Renal cortex interstitium (tissue), 11 donors: ENCODE measurements at regions not wholly inside any gene's neighbourhood (a gene's known extent, or its start where the extent isn't known, plus 50 kb on each side); places are given as distances from the start of the nearest gene placed in this dataset.

Experiments used
- DNase-seq, 11 donors: peaks; one replicate each; pipeline ENCODE4 v3.0.0-alpha.2; 2013; ENCODE audit warnings: low read depth in 9 of 11, low spot score in 4 of 11; ENCODE audit errors: extremely low read depth in 1 of 11

GRCh38 chr9:90331826-90332575 lies 310.6 kb downstream of the DIRAS2 start:
- no peak for DNase-seq

- DNase-seq: no peak
Observed at GRCh38 chr9:90333226-90333625, 309.4 kb downstream of the DIRAS2 start.

GRCh38 chr9:90340421-90340820 lies 302.2 kb downstream of the DIRAS2 start:
- no peak for DNase-seq

GRCh38 chr9:90342607-90343006 lies 300.0 kb downstream of the DIRAS2 start:
- no peak for DNase-seq

GRCh38 chr9:90343366-90343765 lies 299.3 kb downstream of the DIRAS2 start:
- no peak for DNase-seq

GRCh38 chr9:90343991-90344390 lies 298.6 kb downstream of the DIRAS2 start:
- DNase-seq: no peak

GRCh38 chr9:90365666-90366065 lies 277.0 kb downstream of the DIRAS2 start:
- peak in 1 of 11 donors; percentile 8 for DNase-seq

- DNase-seq: no peak
Observed at GRCh38 chr9:90368241-90368640, 274.4 kb downstream of the DIRAS2 start.

- no peak for DNase-seq
Observed at GRCh38 chr9:90368928-90369327, 273.7 kb downstream of the DIRAS2 start.

GRCh38 chr9:90379771-90380170 lies 262.9 kb downstream of the DIRAS2 start:
- no peak for DNase-seq

- no peak for DNase-seq
Observed at GRCh38 chr9:90385146-90385545, 257.5 kb downstream of the DIRAS2 start.

- DNase-seq: peak in 1 of 11 donors; percentile 17
Observed at GRCh38 chr9:90393365-90394152, 249.1 kb downstream of the DIRAS2 start.

- no peak for DNase-seq
Observed at GRCh38 chr9:90394871-90395270, 247.8 kb downstream of the DIRAS2 start.

- DNase-seq: no peak
Observed at GRCh38 chr9:90400091-90400490, 242.5 kb downstream of the DIRAS2 start.

- no peak for DNase-seq
Observed at GRCh38 chr9:90408659-90409058, 234.0 kb downstream of the DIRAS2 start.

GRCh38 chr9:90419221-90419851 lies 223.3 kb downstream of the DIRAS2 start:
- no peak for DNase-seq

- DNase-seq: no peak
Observed at GRCh38 chr9:90420211-90420610, 222.4 kb downstream of the DIRAS2 start.

- DNase-seq: no peak
Observed at GRCh38 chr9:90420768-90421513, 221.7 kb downstream of the DIRAS2 start.

GRCh38 chr9:90421786-90422185 lies 220.8 kb downstream of the DIRAS2 start:
- no peak for DNase-seq
